ENCODE measurements at regions not wholly inside any gene's neighbourhood (a gene's known extent, or its start where the extent isn't known, plus 50 kb on each side); places are given as distances from the start of the nearest gene placed in this dataset.
"Not testable (repeated sequence)": the region's sequence is repeated elsewhere in the genome, so short reads cannot be mapped to it uniquely, and the experiment has no call there.

- DNase-seq = no peak
Measured at GRCh38 chr22:34763496-34763895, 302.5 kb upstream of the ISX start.

DNA sequence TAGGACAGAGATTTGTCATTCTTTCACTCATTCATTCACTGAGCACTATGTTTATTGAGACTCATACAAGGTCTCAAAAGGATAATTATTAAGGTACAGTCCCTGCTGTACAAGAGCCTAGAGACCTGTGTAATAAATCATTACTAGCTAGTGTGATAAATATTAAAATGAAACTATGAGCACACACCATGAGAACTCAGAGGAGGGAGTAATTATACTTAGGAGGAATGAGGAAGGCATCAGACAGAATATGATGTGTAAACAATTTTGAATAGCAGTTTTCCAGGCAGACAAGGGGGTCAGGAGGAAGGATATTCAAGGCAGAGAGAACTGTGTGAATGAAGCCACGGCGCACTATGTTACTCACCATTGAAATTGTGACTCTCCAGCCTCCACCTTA lies 300.8 kb upstream of the ISX start:
- no peak for DNase-seq

DNA sequence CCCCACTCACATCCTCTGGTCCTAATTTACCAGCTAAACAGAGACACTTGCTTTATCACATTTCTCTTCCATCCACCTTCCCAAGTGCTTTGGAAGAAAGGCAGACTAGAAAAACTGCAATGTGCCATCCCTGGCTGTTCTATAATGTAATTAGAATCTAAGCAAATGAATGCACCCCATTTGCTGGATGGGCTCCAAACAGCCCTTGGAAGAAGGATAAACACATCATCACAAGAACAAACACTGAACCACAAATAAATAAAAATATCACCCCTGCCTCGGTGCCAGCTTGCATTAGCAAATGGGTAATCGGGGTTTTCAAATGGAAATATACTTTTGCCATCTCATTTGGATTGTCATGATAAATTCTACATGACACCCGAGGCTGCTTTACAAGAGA lies 296.6 kb upstream of the ISX start:
- DNase-seq = no peak

DNA sequence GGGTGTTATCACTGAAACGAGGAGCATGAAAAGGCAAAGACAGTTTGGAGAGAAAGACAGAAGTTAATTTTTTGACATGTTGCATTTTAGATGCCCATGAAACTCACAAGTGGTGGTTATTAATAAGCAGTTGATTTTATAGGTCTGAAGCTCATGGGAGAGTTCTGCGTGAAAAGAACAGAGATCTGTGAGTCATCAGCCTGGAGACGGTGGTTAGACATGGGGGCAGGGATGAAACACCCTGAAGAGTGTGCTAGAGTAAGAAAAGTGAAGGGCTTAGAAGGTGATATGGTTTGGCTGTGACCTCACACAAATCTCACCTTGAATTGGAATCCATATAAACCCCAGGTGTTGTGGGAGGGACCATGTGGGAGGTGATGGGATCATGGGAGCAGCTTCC lies 289.1 kb upstream of the ISX start:
- no peak for DNase-seq

DNA sequence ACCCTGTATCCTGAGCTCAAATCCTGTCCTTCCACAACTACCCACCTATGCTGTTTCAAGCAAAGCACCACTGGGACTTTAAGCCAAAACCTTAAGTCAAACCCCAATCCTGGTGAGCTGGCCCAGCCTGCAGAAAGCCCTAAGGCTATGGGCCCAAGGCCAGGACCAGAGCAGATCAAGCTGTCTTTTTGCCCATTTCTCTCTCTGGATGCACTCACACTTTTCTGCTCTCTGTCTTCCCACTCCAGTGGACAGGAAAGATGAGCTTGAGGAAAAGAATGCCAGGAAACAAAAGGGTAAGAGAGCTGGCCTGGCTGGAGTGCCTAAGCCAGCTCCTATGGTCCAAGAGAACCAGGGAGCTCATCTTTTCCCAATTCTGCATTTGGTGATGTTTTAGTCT lies 284.3 kb upstream of the ISX start:
- no peak for DNase-seq

DNA sequence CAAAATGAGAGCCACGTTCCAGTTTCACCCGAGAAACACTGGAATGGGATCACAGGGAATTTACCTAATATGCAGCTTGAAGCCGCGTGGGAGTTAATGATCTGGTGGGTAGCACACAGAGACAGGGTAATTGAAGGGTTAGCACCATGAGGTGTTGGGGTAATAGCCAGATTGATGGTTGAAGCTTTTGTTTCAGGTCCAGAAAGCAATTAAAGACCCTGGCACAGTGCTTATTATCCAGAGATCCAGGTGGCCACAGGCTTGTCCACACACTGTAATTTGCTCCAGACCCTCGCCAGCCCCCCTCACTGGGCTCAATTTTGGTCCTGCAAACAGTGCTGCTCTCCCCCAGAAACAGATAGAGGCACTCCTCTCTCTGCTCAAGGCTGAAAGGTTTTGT lies 282.5 kb upstream of the ISX start:
- no peak for DNase-seq

DNA sequence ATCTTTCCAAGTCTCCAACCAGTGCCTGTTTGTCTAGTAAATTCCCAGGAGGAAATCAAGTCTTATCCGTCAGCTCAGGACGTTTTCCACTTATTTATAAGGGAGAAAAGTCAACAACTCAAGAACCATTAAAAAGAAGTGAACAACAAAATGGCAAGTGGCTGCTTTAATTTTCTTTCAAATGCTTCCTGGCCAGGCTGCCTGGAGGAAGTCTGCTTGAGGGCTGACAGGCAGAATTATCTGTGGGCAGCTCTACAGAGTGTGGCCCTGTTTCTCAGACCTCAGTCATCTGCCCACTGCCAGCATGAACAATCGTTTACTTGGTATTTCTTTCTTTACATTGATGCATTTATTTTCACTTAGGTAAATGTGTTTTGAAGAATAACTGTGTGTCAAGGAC lies 281.9 kb upstream of the ISX start:
- DNase-seq = no peak

DNA sequence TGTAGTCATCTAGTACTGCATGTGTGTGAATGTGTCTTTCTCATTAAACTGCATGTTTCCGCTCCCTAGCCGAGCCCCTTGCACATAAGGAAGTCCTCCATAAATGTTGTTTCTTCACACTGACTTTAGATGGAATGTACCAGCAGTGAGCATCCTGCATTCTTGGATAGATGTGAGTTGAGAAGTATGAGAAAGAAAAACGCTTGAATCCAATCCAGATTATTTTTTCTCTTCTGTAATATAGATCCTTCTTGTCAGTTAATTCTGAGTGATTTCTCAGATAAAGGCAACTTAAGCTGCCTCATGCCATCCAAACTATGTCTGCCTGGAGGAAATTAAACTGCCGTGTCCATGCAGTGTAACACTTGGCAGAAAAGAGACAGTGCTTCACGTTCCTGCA lies 268.1 kb upstream of the ISX start:
- DNase-seq = no peak

DNA sequence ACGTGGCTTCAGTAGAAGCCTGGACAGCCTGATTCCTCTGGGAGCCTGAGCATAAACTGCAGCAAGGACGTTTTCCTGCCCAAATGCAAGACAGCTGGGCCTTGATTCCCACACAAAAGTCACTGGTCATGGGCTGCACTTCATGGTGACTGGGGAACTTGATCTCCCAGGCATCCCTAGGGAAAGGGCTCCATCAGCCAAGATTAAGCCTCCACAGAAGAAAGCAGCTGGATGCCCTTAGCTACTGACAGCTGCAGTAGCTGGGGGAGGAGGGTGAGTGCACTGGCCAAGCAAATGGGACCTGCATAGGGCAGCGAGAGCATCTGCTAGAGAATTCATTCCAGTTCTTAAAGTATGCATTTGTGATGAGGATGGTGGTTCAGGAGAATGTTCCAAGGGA lies 267.4 kb upstream of the ISX start:
- DNase-seq = no peak

GRCh38 chr22:34800260-34800980 lies 265.5 kb upstream of the ISX start:
- DNase-seq = no peak

DNA sequence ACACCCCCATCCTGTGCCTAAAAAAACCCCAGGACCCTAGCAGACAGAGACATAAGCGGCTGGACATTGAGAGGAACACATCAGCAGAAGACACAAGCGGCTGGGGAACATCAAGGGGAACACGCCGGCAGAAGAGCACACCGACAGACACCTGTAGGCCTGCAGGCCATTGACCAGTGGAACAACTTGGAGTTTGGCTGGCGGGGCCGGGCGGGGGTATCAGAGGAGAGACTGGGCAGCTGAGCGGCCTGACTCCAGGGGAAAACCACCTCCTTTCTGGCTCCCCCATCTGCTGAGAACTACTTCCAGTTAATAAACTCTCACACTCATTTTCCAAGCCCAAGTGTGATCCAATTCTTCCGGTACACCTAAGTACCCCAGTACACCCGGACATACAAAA lies 264.7 kb upstream of the ISX start:
- no peak for DNase-seq

DNA sequence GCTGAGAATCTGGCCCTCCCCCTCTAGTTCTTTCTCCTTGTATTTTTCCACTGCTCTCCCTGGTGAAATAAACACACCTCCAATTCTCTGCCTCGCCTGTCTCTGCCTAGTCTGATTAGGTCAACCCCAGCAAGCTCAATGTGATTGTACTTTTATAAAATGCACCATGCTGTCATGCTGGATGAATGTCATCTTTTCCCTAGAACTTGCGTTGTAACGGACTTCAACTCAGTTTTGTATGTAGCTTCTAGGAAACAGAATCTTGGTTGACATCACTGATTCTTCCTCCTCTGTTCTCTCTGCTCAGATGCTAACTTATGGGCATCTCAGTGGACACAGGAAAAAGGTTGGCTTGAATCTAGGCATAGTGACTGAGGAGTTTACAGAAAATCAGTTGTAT lies 261.9 kb upstream of the ISX start:
- DNase-seq = no peak

- no peak for DNase-seq
Measured at GRCh38 chr22:34804604-34805003, 261.4 kb upstream of the ISX start.

DNA sequence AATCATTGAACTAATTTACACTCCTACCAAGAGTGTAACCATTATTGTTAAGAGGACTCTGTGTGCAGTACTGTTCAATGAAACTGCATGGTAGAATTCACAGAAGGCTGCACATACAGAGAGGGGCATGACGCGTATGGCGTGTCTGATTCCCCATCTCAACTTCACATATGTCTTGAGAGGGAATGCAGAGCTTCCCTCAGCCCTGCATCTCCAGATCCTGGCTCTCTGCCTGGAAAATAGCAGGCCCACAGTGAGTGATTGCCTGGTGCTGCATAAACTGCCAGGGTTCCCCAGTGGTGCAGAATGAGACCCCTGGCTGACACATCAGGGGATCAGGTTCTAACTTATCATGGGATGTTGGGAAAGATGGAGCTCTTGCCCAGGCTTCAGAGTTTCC lies 260.2 kb upstream of the ISX start:
- no peak for DNase-seq

- DNase-seq = no peak
Measured at GRCh38 chr22:34808618-34809017, 257.3 kb upstream of the ISX start.

GRCh38 chr22:34812631-34813030 lies 253.3 kb upstream of the ISX start:
- DNase-seq = no peak

- no peak for DNase-seq
Measured at GRCh38 chr22:34814260-34815025, 251.5 kb upstream of the ISX start.

GRCh38 chr22:34829485-34829884 lies 236.5 kb upstream of the ISX start:
- no peak for DNase-seq

DNA sequence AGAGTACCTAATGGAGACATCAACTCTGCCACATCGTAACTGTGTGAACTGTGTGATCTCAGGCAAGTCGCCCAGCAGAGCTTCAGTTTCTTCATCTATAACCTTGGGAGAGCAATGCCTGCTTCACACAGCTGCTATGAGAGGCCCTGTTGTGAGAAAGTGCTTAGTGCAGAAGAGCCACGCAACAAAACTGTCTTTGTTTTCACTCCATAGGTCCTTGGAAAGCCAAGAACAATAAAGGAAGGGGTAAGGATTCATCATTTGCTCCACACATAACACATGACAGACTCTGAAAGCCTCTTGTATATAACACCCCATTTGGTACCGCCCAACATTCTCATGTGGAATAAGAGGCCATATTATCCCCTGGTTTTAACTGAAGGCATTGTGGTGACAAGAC lies 231.9 kb upstream of the ISX start:
- DNase-seq = no peak

GRCh38 chr22:34834541-34834940 lies 231.4 kb upstream of the ISX start:
- DNase-seq = not testable (repeated sequence)

GRCh38 chr22:34841331-34841771 lies 224.6 kb upstream of the ISX start:
- no peak for DNase-seq

DNA sequence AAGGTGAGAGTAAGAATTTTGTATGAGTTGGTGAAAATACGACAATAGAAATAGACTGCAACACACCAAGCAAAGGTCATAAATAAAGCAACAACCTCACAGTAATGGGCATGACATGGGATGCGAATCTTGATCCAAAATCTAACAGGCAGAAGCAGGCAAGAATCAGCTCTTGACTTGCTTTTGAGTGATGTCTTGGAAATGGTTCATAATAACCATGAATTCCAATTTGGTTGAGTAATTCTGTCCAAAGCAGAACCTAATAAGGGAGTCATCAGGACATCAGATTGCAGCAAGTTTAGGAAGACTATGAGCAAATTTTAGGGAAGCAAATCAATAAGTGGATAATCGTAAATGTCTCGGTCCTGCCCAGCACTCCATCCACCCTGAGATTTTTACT lies 224.0 kb upstream of the ISX start:
- no peak for DNase-seq

DNA sequence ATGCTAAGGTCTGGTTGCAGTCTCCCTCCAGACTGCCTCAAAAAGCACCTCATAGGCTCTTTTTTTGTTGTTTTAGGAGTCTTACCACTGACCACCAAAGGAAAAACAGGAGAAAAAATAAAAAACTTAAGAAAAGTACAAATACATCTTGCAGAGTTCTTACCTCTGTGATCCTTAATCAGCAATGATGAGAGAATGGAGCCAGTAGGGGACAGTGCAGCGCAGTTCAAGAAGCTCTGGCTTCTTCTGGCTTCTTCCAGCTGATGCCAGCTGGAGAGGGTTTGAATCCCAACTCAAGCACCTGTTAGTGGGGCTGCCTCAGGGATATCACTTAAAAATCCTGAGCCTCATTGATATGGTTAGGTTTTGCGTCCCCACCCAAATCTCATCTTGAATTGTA lies 223.3 kb upstream of the ISX start:
- no peak for DNase-seq

- DNase-seq = not testable (repeated sequence)
Measured at GRCh38 chr22:34843743-34844142, 222.2 kb upstream of the ISX start.

DNA sequence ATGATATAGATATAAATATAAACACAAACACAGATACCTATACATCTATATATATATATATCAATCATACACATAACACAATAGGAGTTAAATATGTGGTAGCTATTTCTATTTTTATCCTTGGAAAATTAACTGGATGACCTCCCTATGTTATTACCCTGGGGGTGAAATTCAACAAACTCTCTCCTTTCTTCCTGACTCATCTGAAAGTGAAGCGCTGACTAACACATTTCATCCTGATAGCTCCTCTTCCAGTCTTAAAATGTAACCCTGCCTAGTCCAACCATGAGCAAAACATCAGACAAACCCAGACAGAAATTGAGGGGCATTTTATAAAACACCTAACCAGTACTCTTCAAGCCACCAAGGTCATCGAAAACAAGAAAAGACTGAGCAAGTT lies 220.6 kb upstream of the ISX start:
- DNase-seq = no peak

Measured in NK-92 treated with Interleukin-12 subunit alpha and Interleukin-12 subunit beta, amount 100 ng/mL, for 24 hours (cell line).